Fibroblast of skin of scalp (primary cell): ENCODE measurements at regions not wholly inside any gene's neighbourhood (a gene's known extent, or its start where the extent isn't known, plus 50 kb on each side); places are given as distances from the start of the nearest gene placed in this dataset.
A peak's percentile ranks its signal among the peaks of the same experiment; 100 is the strongest.

Experiments
- DNase-seq: peaks from one replicate; pipeline ENCODE4 v3.0.0-alpha.2; 2013

- no peak for DNase-seq
Measured at GRCh38 chr13:40172878-40173277, 493.6 kb downstream of the FOXO1 start.

- DNase-seq, result no peak
Measured at GRCh38 chr13:40175639-40176038, 490.8 kb downstream of the FOXO1 start.

GRCh38 chr13:40176242-40176641 is 490.2 kb downstream of the FOXO1 start:
- DNase-seq, result no peak

GRCh38 chr13:40178130-40178529 is 488.3 kb downstream of the FOXO1 start:
- DNase-seq, result no peak

- no peak for DNase-seq
Measured at GRCh38 chr13:40179445-40180281, 486.8 kb downstream of the FOXO1 start.

GRCh38 chr13:40180776-40181175 is 485.7 kb downstream of the FOXO1 start:
- no peak for DNase-seq

- DNase-seq, result no peak
Measured at GRCh38 chr13:40181203-40181845, 485.1 kb downstream of the FOXO1 start.

GRCh38 chr13:40182591-40182990 is 483.9 kb downstream of the FOXO1 start:
- no peak for DNase-seq

GRCh38 chr13:40185414-40185813 is 481.0 kb downstream of the FOXO1 start:
- DNase-seq, result no peak

GRCh38 chr13:40186041-40186440 is 480.4 kb downstream of the FOXO1 start:
- DNase-seq, result no peak

GRCh38 chr13:40186626-40187323 is 479.7 kb downstream of the FOXO1 start:
- no peak for DNase-seq

GRCh38 chr13:40187324-40187795 is 479.1 kb downstream of the FOXO1 start:
- no peak for DNase-seq

GRCh38 chr13:40187841-40188591 is 478.4 kb downstream of the FOXO1 start:
- DNase-seq, result peak; percentile 21

- no peak for DNase-seq
Measured at GRCh38 chr13:40189426-40189825, 477.0 kb downstream of the FOXO1 start.

GRCh38 chr13:40189898-40190630 is 476.4 kb downstream of the FOXO1 start:
- no peak for DNase-seq

- DNase-seq, result peak; percentile 39
Measured at GRCh38 chr13:40190641-40191100, 475.8 kb downstream of the FOXO1 start.

- no peak for DNase-seq
Measured at GRCh38 chr13:40191186-40191980, 475.1 kb downstream of the FOXO1 start.

- DNase-seq, result no peak
Measured at GRCh38 chr13:40192452-40192851, 474.0 kb downstream of the FOXO1 start.

GRCh38 chr13:40192858-40193257 is 473.6 kb downstream of the FOXO1 start:
- no peak for DNase-seq

GRCh38 chr13:40193286-40194223 is 472.9 kb downstream of the FOXO1 start:
- DNase-seq, result peak; percentile 53
